ENCODE measurements at regions not wholly inside any gene's neighbourhood (a gene's known extent, or its start where the extent isn't known, plus 50 kb on each side); places are given as distances from the start of the nearest gene placed in this dataset.

DNA sequence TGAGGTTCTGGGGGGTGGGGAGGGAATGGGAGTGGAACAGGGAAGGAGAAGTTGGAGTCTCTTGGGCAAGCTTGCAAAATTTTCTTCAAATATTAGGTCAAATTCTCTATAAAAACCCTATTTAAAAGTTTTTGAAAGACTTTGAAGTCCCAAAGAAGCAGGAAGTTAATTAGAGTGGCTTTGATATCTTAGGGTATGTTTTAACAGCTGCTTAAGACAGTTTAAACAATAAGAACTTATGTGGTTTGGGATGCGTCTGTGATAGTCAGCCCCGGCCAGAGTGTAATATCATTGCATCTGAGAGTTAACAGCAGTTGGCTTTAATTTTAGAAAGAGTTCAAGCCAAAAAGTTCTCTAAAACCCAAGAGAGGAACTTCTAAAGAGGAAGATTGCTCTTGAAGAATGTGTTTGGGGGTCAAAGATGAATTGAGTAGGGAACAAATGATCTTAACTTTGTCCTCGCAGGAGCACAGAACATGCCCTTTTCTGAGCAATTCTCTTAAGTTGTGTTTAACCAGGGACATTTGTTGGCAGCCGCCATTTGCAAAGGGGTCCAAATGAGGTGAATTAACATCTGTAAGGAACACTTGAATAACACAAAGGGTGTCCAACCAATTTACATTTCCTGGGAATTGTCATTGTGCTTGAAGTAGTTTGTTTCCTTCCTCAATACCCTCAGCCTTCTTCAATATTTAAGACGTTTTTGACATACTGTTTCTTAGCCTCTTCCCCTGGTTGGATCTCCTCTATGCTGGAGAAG is 182.4 kb downstream of the PTEN start:
- Histone ChIP-seq H3K4me2 (ENCODE audit: low read depth, low read length, poor library complexity, severe bottlenecking) (no peak overlapping the region), H3K9me2 (replicated peaks; ENCODE audit: insufficient read depth, low read length) (no peaks in the 10 kb centered on the region), H3K9me3 (ENCODE audit: insufficient read depth, low read length) (no peaks in the 10 kb centered on the region), H3K9ac (ENCODE audit: low read length) (no peak overlapping the region), H3K36me3 (ENCODE audit: low read length) (no peaks in the 10 kb centered on the region), H3K4me3 (ENCODE audit: insufficient read depth, low read length, poor library complexity, severe bottlenecking) (no peak overlapping the region), H3K27ac (ENCODE audit: low read depth, low read length) (no peak overlapping the region), H3K79me2 (ENCODE audit: insufficient read depth, low read length) (no peaks in the 10 kb centered on the region), H3F3A (ENCODE audit: insufficient read depth) (no peaks in the 10 kb centered on the region), H4K20me1 (ENCODE audit: low read depth, low read length) (no peaks in the 10 kb centered on the region), H3K27me3 (ENCODE audit: low read length) (no peaks in the 10 kb centered on the region), H2AFZ (ENCODE audit: low read depth, low read length, severe bottlenecking) (no peak overlapping the region)
- TF ChIP-seq, protein P1, sequence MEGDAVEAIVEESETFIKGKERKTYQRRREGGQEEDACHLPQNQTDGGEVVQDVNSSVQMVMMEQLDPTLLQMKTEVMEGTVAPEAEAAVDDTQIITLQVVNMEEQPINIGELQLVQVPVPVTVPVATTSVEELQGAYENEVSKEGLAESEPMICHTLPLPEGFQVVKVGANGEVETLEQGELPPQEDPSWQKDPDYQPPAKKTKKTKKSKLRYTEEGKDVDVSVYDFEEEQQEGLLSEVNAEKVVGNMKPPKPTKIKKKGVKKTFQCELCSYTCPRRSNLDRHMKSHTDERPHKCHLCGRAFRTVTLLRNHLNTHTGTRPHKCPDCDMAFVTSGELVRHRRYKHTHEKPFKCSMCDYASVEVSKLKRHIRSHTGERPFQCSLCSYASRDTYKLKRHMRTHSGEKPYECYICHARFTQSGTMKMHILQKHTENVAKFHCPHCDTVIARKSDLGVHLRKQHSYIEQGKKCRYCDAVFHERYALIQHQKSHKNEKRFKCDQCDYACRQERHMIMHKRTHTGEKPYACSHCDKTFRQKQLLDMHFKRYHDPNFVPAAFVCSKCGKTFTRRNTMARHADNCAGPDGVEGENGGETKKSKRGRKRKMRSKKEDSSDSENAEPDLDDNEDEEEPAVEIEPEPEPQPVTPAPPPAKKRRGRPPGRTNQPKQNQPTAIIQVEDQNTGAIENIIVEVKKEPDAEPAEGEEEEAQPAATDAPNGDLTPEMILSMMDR (IDR thresholded peaks at IDR 0.05; ENCODE audit: insufficient read depth, low read length, poor library complexity, severe bottlenecking), result no peak
- TF ChIP-seq EZH2phosphoT487 (conservative IDR thresholded peaks at IDR 0.05; ENCODE audit: low read length), result no peak

DNA sequence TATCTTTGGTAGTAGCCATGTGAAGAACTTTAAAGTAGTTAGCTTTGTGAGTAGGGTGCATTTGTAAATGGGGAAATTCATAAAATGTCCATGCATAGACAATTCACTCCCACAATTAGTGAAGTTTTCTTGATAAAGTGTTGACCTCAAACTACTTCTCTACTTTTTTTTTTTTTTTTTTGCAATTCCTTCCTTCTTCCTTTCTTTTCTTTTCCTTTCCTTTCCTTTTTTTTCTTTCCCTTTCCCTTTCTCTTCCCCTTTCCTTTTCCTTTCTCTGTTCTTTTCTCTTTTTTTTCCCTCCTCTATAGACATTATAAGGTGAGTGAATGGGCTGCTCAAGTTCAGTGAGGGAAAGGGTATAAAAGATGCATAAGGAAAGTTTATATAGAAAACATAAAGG is 184.2 kb downstream of the PTEN start:
- no peaks in the 10 kb centered on the region for H3K9me2 ChIP-seq (replicated peaks; ENCODE audit: insufficient read depth, low read length)
- H3K27ac ChIP-seq (ENCODE audit: low read depth, low read length), result no peak overlapping the region
- no peaks in the 10 kb centered on the region for H3K27me3 ChIP-seq (ENCODE audit: low read length)
- no peak overlapping the region for H3K4me2 ChIP-seq (ENCODE audit: low read depth, low read length, poor library complexity, severe bottlenecking)
- H2AFZ ChIP-seq (ENCODE audit: low read depth, low read length, severe bottlenecking), result no peak overlapping the region
- no peak overlapping the region for H3K9ac ChIP-seq (ENCODE audit: low read length)
- H3F3A ChIP-seq (ENCODE audit: insufficient read depth), result no peaks in the 10 kb centered on the region
- H3K79me2 ChIP-seq (ENCODE audit: insufficient read depth, low read length), result no peaks in the 10 kb centered on the region
- no peaks in the 10 kb centered on the region for H3K36me3 ChIP-seq (ENCODE audit: low read length)
- no peaks in the 10 kb centered on the region for H3K9me3 ChIP-seq (ENCODE audit: insufficient read depth, low read length)
- H3K4me3 ChIP-seq (ENCODE audit: insufficient read depth, low read length, poor library complexity, severe bottlenecking), result no peak overlapping the region
- no peaks in the 10 kb centered on the region for H4K20me1 ChIP-seq (ENCODE audit: low read depth, low read length)
- no peak for TF ChIP-seq EZH2phosphoT487 (conservative IDR thresholded peaks at IDR 0.05; ENCODE audit: low read length)
- TF ChIP-seq, protein P1 (IDR thresholded peaks at IDR 0.05; ENCODE audit: insufficient read depth, low read length, poor library complexity, severe bottlenecking), result no peak

DNA sequence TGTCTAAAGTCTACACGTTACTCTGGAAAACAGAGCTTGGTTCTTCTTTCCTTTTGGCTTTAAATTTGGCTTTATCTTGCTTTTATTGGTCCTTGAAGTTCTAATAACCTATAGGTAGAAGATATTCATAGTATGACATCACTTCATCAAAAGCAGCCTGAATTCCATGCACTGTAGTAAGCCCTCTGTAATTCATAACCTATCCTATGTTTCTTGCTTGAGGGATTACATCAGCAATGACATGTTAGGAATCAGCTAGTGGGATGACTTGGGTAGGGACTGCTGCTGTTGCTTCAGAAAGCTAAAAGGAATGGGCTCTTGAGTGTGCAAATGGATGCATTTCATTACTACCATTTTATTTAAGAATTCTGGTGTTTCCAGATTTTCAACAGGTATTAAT is 184.9 kb downstream of the PTEN start:
- H2AFZ ChIP-seq (ENCODE audit: low read depth, low read length, severe bottlenecking), result no peak overlapping the region

More for the DNA sequence above, 184.9 kb downstream of the PTEN start:
- TF ChIP-seq, protein P1 (IDR thresholded peaks at IDR 0.05; ENCODE audit: insufficient read depth, low read length, poor library complexity, severe bottlenecking), result no peak
- no peak for TF ChIP-seq EZH2phosphoT487 (conservative IDR thresholded peaks at IDR 0.05; ENCODE audit: low read length)
- Histone ChIP-seq H3K36me3 (ENCODE audit: low read length) (no peaks in the 10 kb centered on the region), H3F3A (ENCODE audit: insufficient read depth) (no peaks in the 10 kb centered on the region), H3K27me3 (ENCODE audit: low read length) (no peaks in the 10 kb centered on the region), H3K4me2 (ENCODE audit: low read depth, low read length, poor library complexity, severe bottlenecking) (no peak overlapping the region), H3K79me2 (ENCODE audit: insufficient read depth, low read length) (no peaks in the 10 kb centered on the region), H3K9me2 (replicated peaks; ENCODE audit: insufficient read depth, low read length) (no peaks in the 10 kb centered on the region), H3K27ac (ENCODE audit: low read depth, low read length) (no peak overlapping the region), H3K9me3 (ENCODE audit: insufficient read depth, low read length) (no peaks in the 10 kb centered on the region), H4K20me1 (ENCODE audit: low read depth, low read length) (no peaks in the 10 kb centered on the region), H3K4me3 (ENCODE audit: insufficient read depth, low read length, poor library complexity, severe bottlenecking) (no peak overlapping the region), H3K9ac (ENCODE audit: low read length) (no peak overlapping the region)

All from SU-DHL-6 (cell line).